Thyroid gland (tissue), 4 donors: ENCODE measurements at regions not wholly inside any gene's neighbourhood (a gene's known extent, or its start where the extent isn't known, plus 50 kb on each side); places are given as distances from the start of the nearest gene placed in this dataset.

Experiments used
- CTCF ChIP-seq, 6 experiments: fragments of 200-600 bp in 3 of 6; fragments of 450-650 bp in 3 of 6; sonication (generic) in 3 of 6; IDR thresholded peaks; one replicate each; pipeline ENCODE4 v1.5.1; 2016 to 2019; ENCODE audit warnings: antibody characterized with exemption in 6 of 6, mild to moderate bottlenecking in 2 of 6, inconsistent platforms in 1 of 6, moderate library complexity in 1 of 6
- POLR2A ChIP-seq, 2 donors: fragments of 450-650 bp; IDR thresholded peaks; one replicate each; pipeline ENCODE4 v1.6.1; 2017; ENCODE audit warnings: antibody characterized with exemption in 2 of 2, mild to moderate bottlenecking in 2 of 2, moderate library complexity in 1 of 2

- TF ChIP-seq CTCF (IDR thresholded peaks at IDR 0.05) (no peak), POLR2A (IDR thresholded peaks at IDR 0.05) (no peak)
These were observed 235.0 kb upstream of the KBTBD8 start for GRCh38 chr3:66762916-66763693.
